Immature natural killer cell (primary cell): ENCODE measurements at regions not wholly inside any gene's neighbourhood (a gene's known extent, or its start where the extent isn't known, plus 50 kb on each side); places are given as distances from the start of the nearest gene placed in this dataset.

ENCODE experiments used
- DNase-seq, 3 donors: peaks; one replicate each; pipeline ENCODE4 v3.0.0; 2022; ENCODE audit warnings: mixed read lengths in 1 of 3
- H3K27ac Mint-ChIP-seq, 6 donors: one replicate each; pipeline ENCODE4 v1.8.0; 2020; ENCODE audit warnings: mixed read lengths in 6 of 6, mild to moderate bottlenecking in 5 of 6, inconsistent platforms in 4 of 6, moderate library complexity in 3 of 6
- H3K27me3 Mint-ChIP-seq, 3 donors: one replicate each; pipeline ENCODE4 v1.8.0; 2020 to 2021; ENCODE audit warnings: low read depth in 3 of 3, mild to moderate bottlenecking in 3 of 3, mixed read lengths in 3 of 3, moderate library complexity in 3 of 3, inconsistent platforms in 1 of 3
- H3K36me3 Mint-ChIP-seq, 3 donors: one replicate each; pipeline ENCODE4 v1.8.0; 2020; ENCODE audit warnings: mixed read lengths in 3 of 3, inconsistent platforms in 2 of 3, mild to moderate bottlenecking in 2 of 3
- H3K4me1 Mint-ChIP-seq, 2 donors: one replicate each; pipeline ENCODE4 v1.8.0; 2020; ENCODE audit warnings: inconsistent platforms in 2 of 2, mild to moderate bottlenecking in 2 of 2, mixed read lengths in 2 of 2, moderate library complexity in 1 of 2
- H3K4me3 Mint-ChIP-seq, 5 donors: one replicate each; pipeline ENCODE4 v1.8.0; 2020; ENCODE audit warnings: mild to moderate bottlenecking in 5 of 5, mixed read lengths in 5 of 5, inconsistent platforms in 3 of 5, moderate library complexity in 3 of 5
- H3K9me3 Mint-ChIP-seq, 6 donors: one replicate each; pipeline ENCODE4 v1.8.0; 2020; ENCODE audit warnings: mild to moderate bottlenecking in 6 of 6, mixed read lengths in 6 of 6, inconsistent platforms in 4 of 6, moderate library complexity in 3 of 6

DNA sequence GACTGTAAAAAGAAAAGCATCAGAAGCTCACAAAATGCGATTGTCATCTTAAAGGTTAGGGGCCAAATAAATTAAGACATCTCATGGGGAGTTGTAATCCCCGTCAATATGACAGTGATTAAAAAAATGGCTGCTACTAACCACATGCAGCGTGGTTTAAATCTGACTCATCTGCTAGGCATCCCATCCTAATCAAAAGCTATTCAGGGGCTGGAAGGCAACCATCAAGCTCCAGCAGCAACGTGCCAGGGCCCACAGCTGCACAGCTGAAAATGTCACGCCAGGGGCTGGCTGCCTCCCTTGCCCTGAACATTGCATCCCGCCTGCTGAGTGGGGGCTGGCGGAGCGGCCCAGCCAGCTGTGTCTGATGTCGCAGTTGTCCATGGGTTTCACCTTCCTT, 66.3 kb upstream of the FRMD4A start:
- DNase-seq = no peak
- H3K4me3 Mint-ChIP-seq = no peak overlapping the region
- no peaks in the 10 kb centered on the region for H3K36me3 Mint-ChIP-seq
- no peaks in the 10 kb centered on the region for H3K4me1 Mint-ChIP-seq
- peaks cover 3 to 8% (median 7%) of the 10 kb centered on the region in 3 donors for H3K27me3 Mint-ChIP-seq
- H3K27ac Mint-ChIP-seq = no peak overlapping the region
- H3K9me3 Mint-ChIP-seq = no peaks in the 10 kb centered on the region

DNA sequence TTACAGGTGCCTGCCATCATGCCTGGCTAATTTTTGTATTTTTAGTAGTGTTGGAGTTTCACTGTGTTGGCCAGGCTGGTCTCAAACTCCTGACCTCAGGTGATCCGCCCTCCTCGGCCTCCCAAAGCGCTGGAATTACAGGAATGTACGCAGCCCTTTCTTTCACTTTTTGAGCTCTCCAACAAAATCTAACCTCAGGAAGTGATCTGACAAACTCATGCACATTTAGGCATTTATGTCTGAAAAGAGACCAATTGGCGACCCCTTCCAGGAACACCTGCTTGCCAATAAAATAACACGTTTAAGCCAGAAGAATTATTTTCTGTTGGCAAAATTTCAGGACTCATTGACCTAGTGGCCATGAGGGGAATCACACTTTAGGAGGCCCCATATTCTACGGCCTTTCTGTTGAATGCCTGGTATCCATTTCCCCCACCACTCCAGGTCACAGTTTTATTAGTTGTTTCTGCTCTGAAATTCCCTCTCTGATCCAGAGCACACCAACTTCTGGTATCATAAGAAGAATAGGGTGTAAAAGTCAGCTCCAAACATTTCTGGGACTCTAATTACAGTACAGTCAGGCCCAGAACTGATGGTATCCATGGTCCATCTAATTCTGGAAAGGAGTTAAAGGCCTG, 65.8 kb upstream of the FRMD4A start:
- no peaks in the 10 kb centered on the region for H3K4me1 Mint-ChIP-seq
- H3K9me3 Mint-ChIP-seq = no peaks in the 10 kb centered on the region
- no peaks in the 10 kb centered on the region for H3K36me3 Mint-ChIP-seq
- no peak for DNase-seq
- peaks cover 2 to 8% (median 7%) of the 10 kb centered on the region in 3 donors for H3K27me3 Mint-ChIP-seq
- no peak overlapping the region for H3K4me3 Mint-ChIP-seq
- H3K27ac Mint-ChIP-seq = no peak overlapping the region

DNA sequence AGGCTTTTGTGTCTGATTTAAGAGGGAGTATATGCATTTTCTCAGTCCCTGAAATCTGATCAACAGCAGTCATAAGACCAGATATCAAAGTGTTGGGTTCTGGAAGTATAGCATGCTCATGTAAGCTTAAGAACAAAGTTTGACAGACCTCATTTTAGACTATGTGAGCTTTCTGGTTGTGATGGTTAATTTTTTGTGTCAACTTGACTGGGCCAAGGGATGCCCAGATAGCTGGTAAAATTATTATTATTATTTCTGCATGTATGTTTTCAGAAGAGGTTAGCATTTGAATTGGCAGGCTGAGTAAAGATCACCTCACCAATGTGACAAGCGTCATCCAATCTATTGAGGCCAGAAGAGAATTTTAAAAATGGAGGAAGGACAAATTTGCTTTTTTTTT, 63.5 kb upstream of the FRMD4A start:
- Mint-ChIP-seq H3K9me3 (no peaks in the 10 kb centered on the region), H3K4me3 (no peak overlapping the region), H3K27ac (no peak overlapping the region), H3K36me3 (no peaks in the 10 kb centered on the region), H3K27me3 (peaks cover 2 to 3% (median 2%) of the 10 kb centered on the region in 3 donors), H3K4me1 (no peaks in the 10 kb centered on the region)
- no peak for DNase-seq

DNA sequence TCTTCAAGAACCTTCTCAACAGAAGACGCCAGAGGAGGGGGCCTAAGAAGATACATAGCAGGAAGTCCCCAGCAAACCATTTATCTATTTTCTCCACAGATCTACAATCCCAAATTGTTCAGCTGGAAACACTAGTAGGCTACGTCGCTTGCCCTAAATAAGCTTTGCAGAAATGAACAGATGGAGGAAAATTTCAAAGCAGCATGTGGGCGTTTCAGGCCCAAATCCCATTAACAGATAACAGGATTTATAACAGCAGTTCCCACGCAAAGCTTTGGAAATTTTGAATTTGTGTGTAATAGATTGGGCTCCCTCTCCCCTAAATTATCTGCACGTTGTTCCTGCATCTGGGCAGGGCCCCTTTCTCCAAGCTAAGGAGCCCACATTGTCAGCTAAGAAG, 60.6 kb upstream of the FRMD4A start:
- Mint-ChIP-seq H3K27ac (no peak overlapping the region), H3K9me3 (no peaks in the 10 kb centered on the region), H3K4me3 (no peak overlapping the region), H3K36me3 (no peaks in the 10 kb centered on the region), H3K27me3 (peaks cover 2 to 7% (median 5%) of the 10 kb centered on the region in 3 donors), H3K4me1 (no peaks in the 10 kb centered on the region)
- DNase-seq = no peak

DNA sequence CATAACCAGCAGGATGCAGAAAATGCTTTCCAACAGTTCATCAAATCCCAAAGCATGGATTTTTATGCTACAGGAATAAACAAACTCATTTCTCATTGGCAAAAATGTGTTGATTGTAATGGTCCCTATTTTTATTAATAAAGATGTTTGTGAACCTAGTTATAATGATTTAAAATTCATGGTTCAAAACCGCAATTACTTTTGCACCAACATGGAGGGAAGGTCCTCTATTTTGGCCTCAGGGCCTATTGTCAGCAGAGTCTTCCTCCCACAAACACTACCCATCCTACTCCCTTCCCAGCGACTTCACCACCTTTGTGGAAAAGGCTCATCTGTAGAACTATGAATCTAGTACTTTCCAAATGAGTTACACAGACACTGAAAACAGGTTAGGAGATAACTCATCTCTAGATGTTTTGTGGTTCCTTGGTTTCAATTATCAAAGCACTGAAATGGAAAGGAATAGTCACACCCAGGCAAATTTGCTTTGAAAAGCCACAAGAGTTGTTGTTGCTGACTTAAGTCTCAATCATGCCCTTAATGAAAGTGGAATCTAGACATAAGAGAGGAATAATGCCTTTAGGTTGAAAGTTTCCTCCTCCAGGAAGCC, 59.4 kb upstream of the FRMD4A start:
- Mint-ChIP-seq H3K36me3 (no peaks in the 10 kb centered on the region), H3K9me3 (no peaks in the 10 kb centered on the region), H3K27ac (no peak overlapping the region), H3K4me1 (no peaks in the 10 kb centered on the region), H3K27me3 (peaks cover 3 to 7% (median 5%) of the 10 kb centered on the region in 3 donors), H3K4me3 (no peak overlapping the region)
- no peak for DNase-seq

DNA sequence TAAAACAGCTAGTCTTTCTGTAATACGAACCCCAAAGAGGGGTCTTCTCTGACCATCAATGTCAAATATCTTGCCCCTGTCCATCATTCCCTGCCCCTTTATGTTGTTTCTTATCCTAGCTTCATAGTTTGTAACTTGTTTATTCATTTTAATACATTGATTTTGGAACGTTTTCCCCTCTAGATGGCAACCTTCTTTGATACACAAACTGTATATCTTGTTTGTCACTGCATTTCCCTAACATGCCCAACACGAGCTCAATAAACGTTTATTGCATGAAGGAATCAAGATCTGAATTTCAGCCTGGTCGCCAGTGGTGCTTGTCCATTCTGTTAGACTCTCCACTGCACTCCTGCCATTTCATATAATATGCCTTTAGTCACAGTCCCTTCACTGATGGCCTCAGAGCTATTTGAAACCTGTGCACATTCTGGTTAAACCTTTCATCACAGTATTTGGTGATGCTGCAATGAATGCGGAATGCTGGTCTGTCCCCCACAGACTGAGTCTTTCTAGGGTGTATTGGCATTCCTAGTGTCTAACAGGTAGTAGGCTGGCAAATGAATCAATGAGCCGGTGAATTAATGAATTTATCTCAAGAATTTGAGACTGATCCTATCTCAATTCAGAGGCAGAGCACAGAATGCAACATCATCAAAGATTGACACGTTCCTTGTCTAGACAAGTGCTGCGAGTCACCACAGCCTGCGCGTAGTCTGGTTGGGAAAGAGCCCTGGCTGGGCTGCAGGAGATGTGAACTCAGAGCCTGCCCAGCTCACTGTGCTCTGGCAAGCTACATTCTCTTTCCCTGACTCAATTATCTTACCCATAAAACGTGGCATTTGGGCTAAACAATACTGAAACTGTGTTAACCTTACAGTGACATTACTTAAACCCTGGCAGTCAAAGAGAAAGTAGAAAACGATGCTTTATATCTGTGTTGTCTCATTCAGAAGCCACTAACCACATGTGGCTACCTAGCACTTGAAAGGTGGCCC, 55.2 kb upstream of the FRMD4A start:
- Mint-ChIP-seq H3K9me3 (no peaks in the 10 kb centered on the region), H3K27ac (no peak overlapping the region), H3K4me3 (no peak overlapping the region), H3K27me3 (peaks cover 3 to 5% (median 4%) of the 10 kb centered on the region in 3 donors), H3K4me1 (no peaks in the 10 kb centered on the region), H3K36me3 (no peaks in the 10 kb centered on the region)
- no peak for DNase-seq

DNA sequence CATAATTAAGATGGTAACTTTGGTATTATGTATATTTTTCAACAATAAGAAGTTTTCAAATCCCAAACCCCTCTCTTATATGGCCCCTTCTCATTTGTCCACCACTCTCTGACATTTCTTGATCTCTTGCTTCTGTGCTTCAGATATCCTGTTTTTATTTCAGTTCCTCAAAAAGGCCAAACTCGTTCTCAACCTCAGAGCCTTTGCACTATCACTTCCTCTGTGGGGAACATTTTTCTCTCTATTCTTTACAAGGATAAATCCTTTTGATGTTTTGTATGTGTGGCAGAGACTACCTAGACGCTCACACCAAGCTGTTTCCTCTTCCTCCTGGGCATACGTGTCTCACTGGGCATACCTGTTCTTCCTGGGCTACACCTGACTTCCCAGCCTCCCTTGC, 54.2 kb upstream of the FRMD4A start:
- DNase-seq = no peak
- Mint-ChIP-seq H3K36me3 (no peaks in the 10 kb centered on the region), H3K9me3 (no peaks in the 10 kb centered on the region), H3K27me3 (peaks cover 3 to 5% (median 5%) of the 10 kb centered on the region in 3 donors), H3K27ac (no peak overlapping the region), H3K4me1 (no peaks in the 10 kb centered on the region), H3K4me3 (no peak overlapping the region)

DNA sequence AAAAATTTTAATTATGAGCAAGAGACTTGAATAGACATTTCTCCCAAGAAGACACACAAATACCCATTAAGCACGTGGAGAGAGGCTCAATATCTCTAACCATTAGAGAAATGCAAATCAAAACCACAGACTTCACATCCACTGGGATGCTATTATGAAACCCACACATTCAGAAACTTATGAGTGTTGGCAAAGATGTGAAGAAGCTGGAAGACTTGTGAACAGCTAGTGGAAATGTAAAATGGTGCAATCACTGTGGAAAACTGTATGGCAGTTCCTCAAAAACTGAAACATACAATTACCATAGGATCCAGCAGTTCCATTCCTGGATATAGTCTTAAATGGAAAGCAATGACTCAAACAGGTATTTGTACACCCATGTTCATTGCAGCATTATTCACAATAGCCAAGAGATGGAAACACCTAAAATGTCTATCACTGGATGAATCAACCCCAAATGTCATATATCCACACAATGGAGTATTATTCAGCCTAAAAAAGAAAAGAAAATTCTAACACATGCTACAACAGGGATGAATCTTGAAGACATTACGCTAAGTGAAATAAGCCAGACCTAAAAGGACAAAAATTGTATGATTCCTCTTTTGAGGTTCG, 53.5 kb upstream of the FRMD4A start:
- no peaks in the 10 kb centered on the region for H3K36me3 Mint-ChIP-seq
- no peaks in the 10 kb centered on the region for H3K9me3 Mint-ChIP-seq
- peaks cover 1 to 5% (median 3%) of the 10 kb centered on the region in 3 donors for H3K27me3 Mint-ChIP-seq
- no peak overlapping the region for H3K27ac Mint-ChIP-seq
- no peak for DNase-seq
- H3K4me1 Mint-ChIP-seq = no peaks in the 10 kb centered on the region
- no peak overlapping the region for H3K4me3 Mint-ChIP-seq

DNA sequence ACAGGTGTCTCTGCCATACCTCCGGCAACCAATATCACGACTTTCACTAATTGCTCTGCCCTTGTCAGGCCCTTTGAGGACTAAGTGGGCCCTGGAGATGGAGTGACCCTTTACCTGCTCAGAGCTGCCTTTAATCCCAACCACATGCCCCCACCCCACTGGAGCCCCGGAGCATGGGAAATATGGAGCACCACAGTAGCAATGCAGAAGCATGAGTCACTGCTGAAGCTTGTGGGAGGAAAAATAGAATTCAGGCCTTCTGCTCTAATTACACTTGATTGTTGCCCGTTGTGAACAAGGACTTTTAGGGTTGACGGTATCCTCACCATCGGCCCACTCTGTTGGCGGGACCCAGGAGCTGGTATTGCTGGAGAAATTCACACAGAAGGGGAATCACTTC, 52.5 kb upstream of the FRMD4A start:
- Mint-ChIP-seq H3K4me3 (no peak overlapping the region), H3K9me3 (no peaks in the 10 kb centered on the region), H3K27me3 (peaks cover 1 to 3% (median 2%) of the 10 kb centered on the region in 3 donors), H3K27ac (no peak overlapping the region), H3K4me1 (no peaks in the 10 kb centered on the region), H3K36me3 (no peaks in the 10 kb centered on the region)
- no peak for DNase-seq

DNA sequence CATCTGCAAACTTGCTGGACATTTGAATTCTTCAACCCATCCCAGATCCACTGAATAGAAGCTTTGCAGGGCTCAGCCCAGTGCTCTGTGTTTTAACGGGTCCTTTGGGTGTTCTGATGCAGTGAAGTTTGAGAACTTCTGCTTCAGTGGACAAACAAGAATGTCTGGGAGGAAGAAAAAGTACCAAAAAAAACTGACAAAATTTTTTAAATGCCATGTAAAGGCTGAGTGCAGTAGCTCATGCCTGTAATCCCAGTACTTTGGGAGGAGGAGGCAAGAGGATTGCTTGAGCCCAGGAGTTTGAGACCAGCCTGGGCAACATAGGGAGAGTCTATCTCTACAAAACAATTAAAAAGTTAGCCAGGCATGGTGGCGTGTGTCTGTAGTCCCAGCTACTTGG, 51.8 kb upstream of the FRMD4A start:
- no peak for DNase-seq
- Mint-ChIP-seq H3K9me3 (no peaks in the 10 kb centered on the region), H3K4me3 (no peak overlapping the region), H3K36me3 (no peaks in the 10 kb centered on the region), H3K27ac (no peak overlapping the region), H3K4me1 (no peaks in the 10 kb centered on the region), H3K27me3 (peaks cover 1 to 4% (median 2%) of the 10 kb centered on the region in 3 donors)

DNA sequence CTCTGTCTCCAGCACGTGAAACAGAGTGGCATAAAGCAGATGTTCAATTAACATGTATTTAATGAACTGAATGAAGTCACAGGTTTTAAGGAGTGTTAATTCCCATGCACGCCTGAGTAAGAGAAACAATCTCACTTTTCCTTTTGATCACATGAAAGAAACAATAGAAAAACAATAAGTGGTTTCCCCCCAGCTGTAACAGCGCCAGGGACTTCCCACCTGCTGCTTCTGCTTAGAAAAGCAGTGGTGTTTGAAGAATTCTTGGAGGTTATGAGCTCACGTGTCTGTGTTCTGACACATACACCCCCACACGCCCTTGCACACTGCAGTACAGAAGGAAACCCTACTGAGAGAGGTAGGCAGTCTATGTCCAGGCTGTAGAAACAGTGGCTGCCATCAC, 51.3 kb upstream of the FRMD4A start:
- Mint-ChIP-seq H3K27ac (no peak overlapping the region), H3K36me3 (no peaks in the 10 kb centered on the region), H3K27me3 (peaks cover 1 to 7% (median 2%) of the 10 kb centered on the region in 3 donors), H3K4me3 (no peak overlapping the region), H3K4me1 (no peaks in the 10 kb centered on the region), H3K9me3 (no peaks in the 10 kb centered on the region)
- DNase-seq = no peak

DNA sequence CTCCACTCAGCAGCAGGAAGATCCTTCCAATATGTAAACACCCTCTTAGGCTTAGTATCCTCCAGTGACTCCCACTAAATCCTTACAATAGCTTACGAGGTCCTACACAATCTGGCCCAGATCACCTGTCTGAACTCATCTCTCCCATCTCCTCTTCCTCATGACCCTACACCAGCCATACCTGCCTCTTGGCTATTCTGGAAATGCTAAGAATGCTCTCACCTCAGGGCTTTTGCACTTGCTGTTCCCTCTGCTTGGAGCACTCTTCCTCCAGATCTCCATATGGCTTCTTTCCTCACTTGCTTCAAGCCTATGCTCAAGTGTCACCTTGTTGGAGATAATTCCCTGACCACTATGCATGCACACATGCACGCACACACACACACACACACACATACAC, 50.8 kb upstream of the FRMD4A start:
- H3K27me3 Mint-ChIP-seq = peaks cover 1 to 4% (median 2%) of the 10 kb centered on the region in 3 donors
- no peaks in the 10 kb centered on the region for H3K9me3 Mint-ChIP-seq
- H3K4me3 Mint-ChIP-seq = no peak overlapping the region
- no peaks in the 10 kb centered on the region for H3K36me3 Mint-ChIP-seq
- H3K4me1 Mint-ChIP-seq = no peaks in the 10 kb centered on the region
- no peak overlapping the region for H3K27ac Mint-ChIP-seq
- DNase-seq = no peak

DNA sequence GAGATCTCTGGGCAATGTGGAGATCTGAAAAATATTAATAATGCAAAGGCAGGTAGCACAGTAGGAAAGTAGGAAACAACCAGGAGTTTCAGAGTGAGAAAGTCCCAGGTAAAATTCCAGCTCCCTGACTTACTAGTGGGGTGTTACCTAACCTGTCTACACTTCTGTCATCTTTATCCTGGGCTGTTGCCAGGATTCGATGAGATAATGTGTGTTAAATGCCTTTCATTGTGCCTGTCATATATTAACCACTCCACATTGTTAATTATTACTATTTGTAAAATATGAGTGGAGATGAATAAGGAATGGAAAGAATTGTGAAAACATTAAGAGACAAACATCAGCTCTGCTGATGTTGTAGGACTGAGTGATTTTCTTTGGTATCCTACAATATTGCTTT, 50.0 kb upstream of the FRMD4A start:
- Mint-ChIP-seq H3K9me3 (peaks cover 0 to 1% (median 0%) of the 10 kb centered on the region in 6 donors), H3K4me3 (no peak overlapping the region), H3K36me3 (no peaks in the 10 kb centered on the region), H3K27me3 (peaks cover 2 to 4% (median 4%) of the 10 kb centered on the region in 3 donors), H3K27ac (no peak overlapping the region), H3K4me1 (no peaks in the 10 kb centered on the region)
- no peak for DNase-seq
